Heart right ventricle (tissue), 16 donors: ENCODE measurements at regions not wholly inside any gene's neighbourhood (a gene's known extent, or its start where the extent isn't known, plus 50 kb on each side); places are given as distances from the start of the nearest gene placed in this dataset.
A peak's percentile ranks its signal among the peaks of the same experiment; 100 is the strongest.

Experiments used
- ATAC-seq, 8 donors: fragments of 200-7000 bp; cut with Tn5 transposase; one replicate each; pipeline ENCODE4 v1.9.1; 2020; ENCODE audit warnings: mild to moderate bottlenecking in 8 of 8, moderate library complexity in 8 of 8, moderate number of reproducible peaks in 1 of 8
- DNase-seq, 2 donors: peaks; one replicate each; pipeline ENCODE4 v3.0.0-alpha.2; 2020
- H3K27ac ChIP-seq, 10 donors: fragments of 200-600 bp; sonication (generic) in 2 of 10; one replicate each; pipeline versions ENCODE4 v1.5.0 to v1.8.0; 2020 to 2022; ENCODE audit warnings: mild to moderate bottlenecking in 3 of 10
- H3K27me3 ChIP-seq, 7 donors: fragments of 200-600 bp; one replicate each; pipeline ENCODE4 v1.8.0; 2021 to 2022; ENCODE audit warnings: mild to moderate bottlenecking in 2 of 7
- H3K36me3 ChIP-seq, 9 donors: fragments of 200-600 bp; sonication (generic) in 1 of 9; one replicate each; pipeline versions ENCODE4 v1.5.0 to v1.8.0; 2020 to 2022; ENCODE audit warnings: mild to moderate bottlenecking in 2 of 9
- H3K4me1 ChIP-seq, 9 donors: fragments of 200-600 bp; sonication (generic) in 1 of 9; one replicate each; pipeline versions ENCODE4 v1.5.0 to v1.8.0; 2020 to 2022; ENCODE audit warnings: mild to moderate bottlenecking in 4 of 9
- H3K4me3 ChIP-seq, 10 donors: fragments of 200-600 bp; sonication (generic) in 2 of 10; one replicate each; pipeline versions ENCODE4 v1.5.0 to v1.8.0; 2020 to 2022; ENCODE audit warnings: mild to moderate bottlenecking in 7 of 10, moderate library complexity in 2 of 10
- H3K9me3 ChIP-seq, 11 donors: fragments of 200-600 bp in 10 of 11; sonication (generic) in 2 of 11; one replicate each; pipeline versions ENCODE4 v1.5.0 to v1.8.0; 2013 to 2022; ENCODE audit warnings: mild to moderate bottlenecking in 2 of 11, control low read depth in 1 of 11, moderate library complexity in 1 of 11
- WGBS, 2 donors: extraction: QIAGEN DNeasy Blood & Tissue Kit; methylation state at CpG; one replicate each; pipeline ENCODE4 v1.1.7; 2013; ENCODE audit warnings: inconsistent platforms in 1 of 2; 5-methylcytosine and 5-hydroxymethylcytosine counted together
- intact Hi-C, 10 donors: fragments of 100-400 bp; cut with DNase I; formaldehyde crosslinking; loops; one replicate each; pipeline versions ENCODE4 v1.11.1 to v1.14.2; 2022
- TF ChIP-seq, protein P1 (sequence below), 9 donors: fragments of 200-600 bp; sonication (generic) in 2 of 9; IDR thresholded peaks; one replicate each; pipeline versions ENCODE4 v1.5.0 to v1.8.0; 2021 to 2022; ENCODE audit warnings: antibody characterized with exemption in 9 of 9, mild to moderate bottlenecking in 5 of 9, moderate library complexity in 1 of 9
- donor health status: Arrhythmogenic right ventricular cardiomyopathy.
- donor health status: ischemic (EF 13 %, LVEDD 7.1; RV severe dilation, severe dysfunction).
- donor health status: healthy with polysubstance abuse.
- donor health status: DM: no; HTN: yes; CAD: no.
- donor health status: DM: no; HTN: no; CAD: no.
- donor health status: ischemic (EF 25% LVEDD 6.9; RV normal size, moderate dysfunction).
- donor health status: ischemic (EF 25% LVEDD 5.7; RV mildly dilated, moderate dysfunction).
- donor health status: healthy.
- donor health status: DM: yes; HTN: yes; CAD: no.
- donor health status: Ischemic cardiomyopathy.
- donor health status: ischemic (EF 35%, LVEDD 5.7; RV mildly dilated, moderate dysfunction).
- donor health status: nonischemic (EF 11% LVEDD 7.7; RV severe dilation, severe dysfunction).
- donor health status: DM: yes; HTN: yes; CAD: no.
- donor health status: PGD.
- donor health status: ischemic (EF 29% LVEDD 5.4; RV normal size, mild dysfunction).
- donor health status: nonischemic (EF 23%, LVEDD 6.1; RV moderate dilation, normal function).

DNA sequence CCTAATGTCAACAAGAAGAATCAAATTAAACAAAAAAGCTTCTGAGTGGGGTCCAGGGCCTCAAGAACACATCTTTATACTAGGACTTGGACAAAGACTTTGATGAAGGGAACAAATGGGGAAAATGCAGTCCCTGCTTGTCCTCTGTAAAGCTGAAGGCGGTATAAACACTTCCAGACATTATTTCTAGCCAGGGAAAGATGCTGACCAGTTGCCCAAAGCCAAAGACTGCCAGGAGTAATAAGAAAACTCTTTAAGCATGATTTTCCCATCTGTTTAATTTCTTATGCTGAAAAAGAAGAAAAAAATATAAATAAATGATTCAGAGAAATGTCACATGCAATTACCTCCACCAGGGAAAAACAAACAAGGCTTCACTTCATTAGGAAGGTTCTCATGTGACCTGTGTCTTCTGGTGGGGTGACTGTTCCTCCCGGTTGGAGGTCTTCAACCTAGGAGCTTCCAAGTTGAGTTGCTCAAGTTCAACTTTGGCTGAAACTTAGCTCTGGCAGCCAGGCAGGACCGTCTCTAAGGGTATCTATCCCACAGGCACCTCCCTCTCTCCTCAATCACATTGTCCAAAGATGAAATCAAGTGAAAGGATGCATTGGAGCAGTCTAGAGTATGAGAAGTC is 65.2 kb upstream of the KCNE2 start:
- H3K9me3 ChIP-seq = peaks cover 0 to 10% (median 0%) of the 10 kb centered on the region in 11 donors
- no peak overlapping the region for H3K27ac ChIP-seq
- H3K4me1 ChIP-seq = peaks cover 0 to 28% (median 0%) of the 10 kb centered on the region in 9 donors
- no peak overlapping the region for H3K4me3 ChIP-seq
- intact Hi-C loops = no loop called here
- no peaks in the 10 kb centered on the region for H3K36me3 ChIP-seq
- DNase-seq (no peak), ATAC-seq (peak in 2 of 8 donors; percentile 11 to 30)
- TF ChIP-seq, protein P1, sequence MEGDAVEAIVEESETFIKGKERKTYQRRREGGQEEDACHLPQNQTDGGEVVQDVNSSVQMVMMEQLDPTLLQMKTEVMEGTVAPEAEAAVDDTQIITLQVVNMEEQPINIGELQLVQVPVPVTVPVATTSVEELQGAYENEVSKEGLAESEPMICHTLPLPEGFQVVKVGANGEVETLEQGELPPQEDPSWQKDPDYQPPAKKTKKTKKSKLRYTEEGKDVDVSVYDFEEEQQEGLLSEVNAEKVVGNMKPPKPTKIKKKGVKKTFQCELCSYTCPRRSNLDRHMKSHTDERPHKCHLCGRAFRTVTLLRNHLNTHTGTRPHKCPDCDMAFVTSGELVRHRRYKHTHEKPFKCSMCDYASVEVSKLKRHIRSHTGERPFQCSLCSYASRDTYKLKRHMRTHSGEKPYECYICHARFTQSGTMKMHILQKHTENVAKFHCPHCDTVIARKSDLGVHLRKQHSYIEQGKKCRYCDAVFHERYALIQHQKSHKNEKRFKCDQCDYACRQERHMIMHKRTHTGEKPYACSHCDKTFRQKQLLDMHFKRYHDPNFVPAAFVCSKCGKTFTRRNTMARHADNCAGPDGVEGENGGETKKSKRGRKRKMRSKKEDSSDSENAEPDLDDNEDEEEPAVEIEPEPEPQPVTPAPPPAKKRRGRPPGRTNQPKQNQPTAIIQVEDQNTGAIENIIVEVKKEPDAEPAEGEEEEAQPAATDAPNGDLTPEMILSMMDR (IDR thresholded peaks at IDR 0.05) = no peak
- no peaks in the 10 kb centered on the region for H3K27me3 ChIP-seq
- WGBS, 2 donors = 74 to 80% methylated on average over 3 of the region's 3 CpGs

DNA sequence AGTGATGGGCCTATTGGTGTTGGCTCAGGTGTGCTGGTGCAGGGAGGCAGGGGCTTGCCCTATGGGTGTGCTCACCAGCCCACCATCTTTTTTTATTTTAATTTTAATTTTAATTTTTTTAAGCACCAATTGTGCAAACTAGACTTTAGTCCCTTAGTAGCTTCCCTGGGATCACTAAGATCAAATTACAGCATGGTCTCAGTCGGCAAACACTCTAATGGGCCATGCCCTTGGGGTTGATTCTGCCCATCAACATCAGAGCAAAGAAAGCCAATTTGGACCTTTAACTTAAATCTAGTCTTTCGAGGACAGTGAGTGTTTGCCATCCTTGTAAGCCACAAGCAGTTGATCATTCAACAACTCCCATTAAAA is 64.7 kb upstream of the KCNE2 start:
- Histone ChIP-seq H3K36me3 (no peaks in the 10 kb centered on the region), H3K9me3 (peaks cover 0 to 10% (median 0%) of the 10 kb centered on the region in 11 donors), H3K4me1 (peaks cover 0 to 28% (median 0%) of the 10 kb centered on the region in 9 donors), H3K4me3 (no peak overlapping the region), H3K27ac (no peak overlapping the region), H3K27me3 (no peaks in the 10 kb centered on the region)
- ATAC-seq (no peak), DNase-seq (no peak)
- WGBS, 2 donors = 75 to 81% methylated on average over 2 of the region's 2 CpGs
- TF ChIP-seq, protein P1 (IDR thresholded peaks at IDR 0.05) = no peak
- intact Hi-C loops = no loop called here

DNA sequence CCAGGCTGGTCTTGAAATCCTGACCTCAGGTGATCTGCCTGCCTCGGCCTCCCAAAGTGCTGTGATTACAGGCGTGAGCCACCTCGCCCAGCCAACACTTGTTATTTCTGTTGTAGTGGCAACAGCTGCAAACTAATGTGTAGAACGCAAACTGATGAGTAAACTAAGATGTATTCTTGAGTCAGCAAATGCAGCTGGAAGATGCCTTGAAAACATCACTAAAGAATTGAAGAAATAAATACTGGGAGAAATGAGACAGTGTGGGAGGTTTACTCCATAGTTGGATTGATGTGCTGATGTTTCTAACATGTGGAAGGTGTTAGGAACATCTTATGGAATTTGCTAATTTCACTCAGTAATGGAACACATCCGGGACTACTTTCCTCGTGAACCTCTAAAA is 61.3 kb upstream of the KCNE2 start:
- intact Hi-C loops = no loop called here
- DNase-seq (no peak), ATAC-seq (no peak)
- peaks cover 0 to 32% (median 8%) of the 10 kb centered on the region in 9 donors for H3K4me1 ChIP-seq
- H3K4me3 ChIP-seq = no peak overlapping the region
- no peaks in the 10 kb centered on the region for H3K36me3 ChIP-seq
- peaks cover 0 to 10% (median 0%) of the 10 kb centered on the region in 11 donors for H3K9me3 ChIP-seq
- 87 to 91% methylated on average over 6 of the region's 6 CpGs for WGBS, 2 donors
- TF ChIP-seq, protein P1 (IDR thresholded peaks at IDR 0.05) = no peak
- no peaks in the 10 kb centered on the region for H3K27me3 ChIP-seq
- H3K27ac ChIP-seq = no peak overlapping the region

DNA sequence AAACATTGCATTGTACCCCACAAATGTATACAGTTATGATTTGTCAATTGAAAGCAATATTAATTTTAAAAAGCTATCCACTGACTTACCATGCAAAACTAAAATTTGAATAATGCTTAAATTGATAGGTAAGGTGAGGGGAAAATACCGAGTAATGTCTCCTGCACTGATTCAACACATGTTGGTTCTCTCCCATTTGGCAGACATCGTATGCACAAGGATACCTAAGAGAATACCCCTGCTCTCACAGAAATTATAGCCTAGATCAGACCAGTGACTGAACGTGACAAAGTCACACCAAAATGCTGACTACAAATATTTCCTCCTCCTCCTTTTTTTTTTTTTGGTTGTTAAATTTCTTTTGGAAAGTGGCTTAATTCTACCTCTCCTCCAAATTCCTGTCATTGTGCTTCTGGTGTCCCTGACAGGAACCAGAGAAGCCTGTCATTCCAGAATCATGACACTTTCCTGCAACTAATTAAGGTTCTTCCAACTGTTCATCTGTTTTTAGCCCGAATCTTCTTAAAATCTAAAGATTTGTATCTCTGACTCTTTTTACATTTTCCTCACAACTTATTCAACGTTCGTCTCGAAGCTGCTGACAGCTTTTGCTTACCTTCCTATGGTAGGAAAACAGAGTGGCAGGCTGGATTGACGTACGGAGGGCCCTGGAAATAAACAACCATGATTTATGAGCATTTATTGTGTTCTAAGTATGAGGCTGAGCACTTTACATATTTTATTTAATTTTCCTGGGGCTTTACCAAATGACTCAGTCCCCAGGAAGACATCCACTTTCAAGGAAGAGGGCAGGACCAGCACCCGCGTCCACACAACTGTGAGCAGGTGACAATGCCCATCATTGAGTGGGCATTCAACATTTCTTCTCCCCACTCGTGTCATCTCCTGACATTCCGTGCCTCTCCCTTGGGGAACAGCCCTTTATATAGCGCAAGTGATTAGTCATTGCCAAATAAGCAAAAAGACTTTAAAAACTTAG is 57.9 kb upstream of the KCNE2 start:
- WGBS, 2 donors = 41 to 52% methylated on average over 14 of the region's 14 CpGs
- H3K9me3 ChIP-seq = peaks cover 0 to 4% (median 0%) of the 10 kb centered on the region in 11 donors
- H3K4me3 ChIP-seq = no peak overlapping the region
- H3K27ac ChIP-seq = peak overlapping the region in 4 of 10 donors; percentile 5 to 32 (median 26)
- peaks cover 0 to 18% (median 8%) of the 10 kb centered on the region in 9 donors for H3K4me1 ChIP-seq
- DNase-seq = no peak
- no peaks in the 10 kb centered on the region for H3K27me3 ChIP-seq
- no peaks in the 10 kb centered on the region for H3K36me3 ChIP-seq
- intact Hi-C loops = no loop called here
- ATAC-seq = peak in 6 of 8 donors; percentile 47 to 84 (median 66)
- TF ChIP-seq, protein P1 (IDR thresholded peaks at IDR 0.05) = no peak
